ENCODE measurements at regions not wholly inside any gene's neighbourhood (a gene's known extent, or its start where the extent isn't known, plus 50 kb on each side); places are given as distances from the start of the nearest gene placed in this dataset.
"Not testable (repeated sequence)": the region's sequence is repeated elsewhere in the genome, so short reads cannot be mapped to it uniquely, and the experiment has no call there.

DNA sequence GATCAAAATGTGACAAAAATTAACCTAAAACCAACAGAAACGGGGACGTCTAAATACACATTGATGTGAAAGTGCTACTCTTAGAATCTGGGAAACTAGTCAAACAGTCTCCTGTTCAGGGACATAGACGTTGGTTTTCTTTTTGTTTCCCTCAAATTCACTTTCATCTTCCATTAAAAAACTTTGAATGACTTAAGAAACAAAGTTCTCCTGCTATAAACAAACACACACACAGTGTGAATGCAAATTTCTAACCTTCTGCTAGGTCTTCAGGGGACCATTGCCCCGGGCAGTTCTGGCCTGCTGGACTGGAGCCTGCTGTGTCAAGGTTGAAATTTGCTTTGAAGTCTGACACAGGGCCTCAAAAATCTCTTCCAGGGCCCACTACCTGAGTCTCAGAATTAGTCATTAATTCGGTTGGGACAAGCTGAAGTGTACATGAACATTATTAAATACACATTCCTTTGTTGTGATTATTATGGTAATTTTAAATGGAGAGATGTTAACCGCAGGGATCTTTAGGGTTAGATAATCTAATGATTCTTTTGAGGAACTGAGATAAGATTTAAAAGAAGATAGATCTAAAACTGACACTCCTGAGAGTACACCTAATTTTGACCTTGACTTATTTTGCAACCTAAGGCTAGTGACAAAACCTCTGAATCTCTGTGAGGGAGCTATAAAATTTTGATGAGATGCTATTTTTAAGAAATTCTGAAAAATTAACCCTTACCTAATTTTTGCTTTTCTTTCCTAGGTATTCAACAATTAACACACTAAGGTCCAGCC lies 1260.4 kb downstream of the ROBO1 start:
- DNase-seq (ENCODE audit: low read depth in 2 of 2): peak in 1 of 2 donors; percentile 36
- H3K4me1 ChIP-seq (ENCODE audit: control insufficient read depth, extremely low read depth, insufficient read depth, low read length): no peaks in the 10 kb centered on the region
- H3K9ac ChIP-seq (ENCODE audit: insufficient read depth, low read length): no peak overlapping the region
- no peaks in the 10 kb centered on the region for H4K20me1 ChIP-seq (ENCODE audit: control insufficient read depth, extremely low read depth, insufficient read depth, low read length)
- H3K9me3 ChIP-seq (ENCODE audit: control insufficient read depth, insufficient read depth, low read depth, low read length): no peaks in the 10 kb centered on the region
- TF ChIP-seq EZH2 (IDR thresholded peaks at IDR 0.05; ENCODE audit: low read length, missing control alignments) (no peak), CTCF (conservative IDR thresholded peaks at IDR 0.05 in 1 of 2, IDR thresholded peaks at IDR 0.05 in 1 of 2; ENCODE audit: low read depth in 1 of 2, low read length in 2 of 2) (no peak)
- no peak overlapping the region for H2AFZ ChIP-seq (ENCODE audit: low read length)
- no peaks in the 10 kb centered on the region for H3K27me3 ChIP-seq (ENCODE audit: control insufficient read depth, insufficient read depth, low read length)
- H3K4me2 ChIP-seq (ENCODE audit: extremely low read depth, insufficient read depth, low read length): no peak overlapping the region
- H3K36me3 ChIP-seq (ENCODE audit: control insufficient read depth, insufficient read depth, low read length): no peaks in the 10 kb centered on the region
- no peak overlapping the region for H3K4me3 ChIP-seq (replicated peaks in 1 of 4; ENCODE audit: control extremely low read depth in 1 of 4, insufficient read depth in 1 of 4, low read depth in 3 of 4, low read length in 4 of 4)
- H3K27ac ChIP-seq (ENCODE audit: insufficient read depth, low read length): no peak overlapping the region
- no peaks in the 10 kb centered on the region for H3K79me2 ChIP-seq (ENCODE audit: control insufficient read depth, insufficient read depth, low read length)

DNA sequence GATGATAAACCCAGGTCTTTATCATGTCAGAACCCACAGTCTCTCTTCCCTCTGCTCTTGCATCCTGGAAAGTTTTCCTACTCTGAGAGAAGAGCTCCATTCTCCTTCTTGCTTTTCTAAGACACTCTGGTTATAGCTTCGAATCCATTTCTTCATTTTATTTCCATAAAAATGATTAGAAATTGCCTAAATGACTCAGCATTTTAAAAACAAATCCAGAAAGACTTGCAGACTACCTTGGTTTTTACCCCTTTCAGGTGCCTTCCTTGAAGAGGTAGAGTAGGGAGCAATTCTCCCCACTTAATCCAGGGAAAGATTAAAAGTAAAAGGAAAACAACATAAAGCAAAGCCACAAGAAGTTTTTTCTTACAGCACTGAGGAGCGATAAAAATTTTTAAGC lies 1256.0 kb downstream of the ROBO1 start:
- Histone ChIP-seq H3K27ac (ENCODE audit: insufficient read depth, low read length) (no peak overlapping the region), H3K4me2 (ENCODE audit: extremely low read depth, insufficient read depth, low read length) (no peak overlapping the region), H3K4me3 (replicated peaks in 1 of 4; ENCODE audit: control extremely low read depth in 1 of 4, insufficient read depth in 1 of 4, low read depth in 3 of 4, low read length in 4 of 4) (no peak overlapping the region), H3K27me3 (ENCODE audit: control insufficient read depth, insufficient read depth, low read length) (no peaks in the 10 kb centered on the region), H3K79me2 (ENCODE audit: control insufficient read depth, insufficient read depth, low read length) (no peaks in the 10 kb centered on the region), H3K9me3 (ENCODE audit: control insufficient read depth, insufficient read depth, low read depth, low read length) (no peaks in the 10 kb centered on the region), H3K36me3 (ENCODE audit: control insufficient read depth, insufficient read depth, low read length) (no peaks in the 10 kb centered on the region), H3K9ac (ENCODE audit: insufficient read depth, low read length) (no peak overlapping the region), H4K20me1 (ENCODE audit: control insufficient read depth, extremely low read depth, insufficient read depth, low read length) (no peaks in the 10 kb centered on the region), H3K4me1 (ENCODE audit: control insufficient read depth, extremely low read depth, insufficient read depth, low read length) (no peaks in the 10 kb centered on the region), H2AFZ (ENCODE audit: low read length) (no peak overlapping the region)
- no peak for DNase-seq (ENCODE audit: low read depth in 2 of 2)
- no peak for TF ChIP-seq EZH2 (IDR thresholded peaks at IDR 0.05; ENCODE audit: low read length, missing control alignments)
- no peak for TF ChIP-seq CTCF (conservative IDR thresholded peaks at IDR 0.05 in 1 of 2, IDR thresholded peaks at IDR 0.05 in 1 of 2; ENCODE audit: low read depth in 1 of 2, low read length in 2 of 2)

- H3K4me1 ChIP-seq (ENCODE audit: control insufficient read depth, extremely low read depth, insufficient read depth, low read length); H3K27ac ChIP-seq (ENCODE audit: insufficient read depth, low read length); H3K27me3 ChIP-seq (ENCODE audit: control insufficient read depth, insufficient read depth, low read length); H3K9ac ChIP-seq (ENCODE audit: insufficient read depth, low read length); H3K79me2 ChIP-seq (ENCODE audit: control insufficient read depth, insufficient read depth, low read length); H3K36me3 ChIP-seq (ENCODE audit: control insufficient read depth, insufficient read depth, low read length); H3K9me3 ChIP-seq (ENCODE audit: control insufficient read depth, insufficient read depth, low read depth, low read length); H2AFZ ChIP-seq (ENCODE audit: low read length); H4K20me1 ChIP-seq (ENCODE audit: control insufficient read depth, extremely low read depth, insufficient read depth, low read length); H3K4me2 ChIP-seq (ENCODE audit: extremely low read depth, insufficient read depth, low read length); H3K4me3 ChIP-seq (replicated peaks in 1 of 4; ENCODE audit: control extremely low read depth in 1 of 4, insufficient read depth in 1 of 4, low read depth in 3 of 4, low read length in 4 of 4): not testable (repeated sequence)
- peak in 1 of 2 donors; percentile 23 for DNase-seq (ENCODE audit: low read depth in 2 of 2)
Measured at GRCh38 chr3:78512786-78513185, 1255.0 kb downstream of the ROBO1 start.

Data from fibroblast of lung (primary cell).